ENCODE measurements at regions not wholly inside any gene's neighbourhood (a gene's known extent, or its start where the extent isn't known, plus 50 kb on each side); places are given as distances from the start of the nearest gene placed in this dataset.
"Not testable (repeated sequence)": the region's sequence is repeated elsewhere in the genome, so short reads cannot be mapped to it uniquely, and the experiment has no call there.

GRCh38 chr7:76806010-76806409 is 178.9 kb upstream of the POMZP3 start:
- Histone ChIP-seq H3K27ac (peak overlapping the region; percentile 36), H3K4me1 (peaks cover 19% of the 10 kb centered on the region), H3K4me3 (peak overlapping the region in 1 of 2 donors; percentile 6)
- DNase-seq (ENCODE audit: extremely low spot score in 2 of 2); H3K27me3 ChIP-seq; intact Hi-C loops (cut with DNase I); H3K9me3 ChIP-seq; H3K36me3 ChIP-seq: not testable (repeated sequence)
- peak in 1 of 2 donors; percentile 16 for TF ChIP-seq POLR2AphosphoS5 (IDR thresholded peaks at IDR 0.05; ENCODE audit: insufficient read depth in 1 of 2, low read depth in 1 of 2)

DNA sequence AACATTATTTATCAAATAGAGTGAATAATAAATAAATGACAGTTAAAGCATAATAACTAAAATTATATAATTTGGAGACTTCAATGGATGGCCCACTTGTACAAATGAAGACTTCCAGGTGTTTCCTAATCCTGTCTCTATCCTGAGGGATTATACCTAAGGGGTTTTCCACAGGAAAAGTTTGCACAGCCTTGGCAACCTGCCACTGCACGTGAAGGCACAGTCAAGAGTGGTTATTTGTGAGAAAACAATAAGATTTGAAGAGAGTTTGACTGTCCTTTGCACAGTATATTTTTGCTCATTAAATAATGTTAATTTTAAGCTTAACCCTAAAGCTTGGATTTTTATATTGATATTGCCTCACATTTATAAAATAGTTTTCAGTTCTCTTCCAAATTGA is 178.2 kb upstream of the POMZP3 start:
- H3K4me3 ChIP-seq; H3K36me3 ChIP-seq; DNase-seq (ENCODE audit: extremely low spot score in 2 of 2); intact Hi-C loops (cut with DNase I); H3K9me3 ChIP-seq; H3K27me3 ChIP-seq: not testable (repeated sequence)
- Histone ChIP-seq H3K27ac (peak overlapping the region; percentile 36), H3K4me1 (peaks cover 19% of the 10 kb centered on the region)

GRCh38 chr7:76797639-76798038 is 170.6 kb upstream of the POMZP3 start:
- H3K36me3 ChIP-seq; H3K27me3 ChIP-seq; H3K9me3 ChIP-seq; H3K4me3 ChIP-seq; H3K4me1 ChIP-seq; H3K27ac ChIP-seq; intact Hi-C loops (cut with DNase I); DNase-seq (ENCODE audit: extremely low spot score in 2 of 2): not testable (repeated sequence)

DNA sequence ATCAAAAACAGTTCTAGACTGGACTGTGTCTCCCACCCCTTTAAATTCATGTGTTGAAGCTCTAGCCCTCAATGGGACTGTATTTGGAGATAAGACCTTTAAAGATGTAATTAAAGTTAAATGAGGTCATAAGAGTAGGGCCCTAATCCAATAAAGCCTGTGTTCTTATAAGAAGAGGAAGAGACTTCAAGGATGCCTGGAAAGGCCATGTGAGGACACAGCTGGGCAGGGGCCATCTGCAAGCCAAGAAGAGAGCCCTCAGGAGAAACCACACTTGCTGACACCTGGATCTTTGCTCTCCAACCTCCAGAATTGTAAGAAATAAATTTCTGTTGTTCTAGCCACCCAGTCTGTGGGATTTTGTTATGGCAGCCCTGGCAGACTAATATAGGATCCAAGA is 153.6 kb upstream of the POMZP3 start:
- intact Hi-C loops (cut with DNase I); H3K27me3 ChIP-seq; DNase-seq (ENCODE audit: extremely low spot score in 2 of 2); H3K27ac ChIP-seq; H3K36me3 ChIP-seq; H3K9me3 ChIP-seq; H3K4me1 ChIP-seq; H3K4me3 ChIP-seq: not testable (repeated sequence)

- intact Hi-C loops (cut with DNase I); DNase-seq (ENCODE audit: extremely low spot score in 2 of 2); H3K36me3 ChIP-seq: not testable (repeated sequence)
These were observed 147.2 kb upstream of the POMZP3 start for GRCh38 chr7:76774279-76774678.

DNA sequence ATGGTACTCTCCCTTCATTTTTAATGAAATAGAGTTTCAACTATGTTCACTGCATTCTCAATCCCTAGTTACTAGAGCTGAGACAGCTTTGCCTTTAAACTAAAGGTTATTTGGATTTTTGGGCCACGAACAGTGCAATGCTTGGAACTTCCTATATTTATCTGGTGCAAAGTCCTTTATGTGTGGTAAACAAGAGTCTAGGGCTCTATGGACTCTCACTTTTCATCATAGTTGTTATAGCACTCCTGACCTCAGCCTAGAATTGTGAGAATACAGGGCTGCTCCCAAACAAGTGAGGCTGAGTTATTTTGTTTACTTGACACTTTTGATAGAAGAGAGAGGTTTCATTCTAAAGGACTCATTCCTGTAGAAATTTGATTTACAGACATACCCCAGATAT is 144.9 kb upstream of the POMZP3 start:
- DNase-seq (ENCODE audit: extremely low spot score in 2 of 2); H3K27ac ChIP-seq; H3K4me3 ChIP-seq; H3K36me3 ChIP-seq; H3K9me3 ChIP-seq; H3K4me1 ChIP-seq; intact Hi-C loops (cut with DNase I); H3K27me3 ChIP-seq: not testable (repeated sequence)

More at GRCh38 chr7:76774279-76774678, 147.2 kb upstream of the POMZP3 start:
- not testable (repeated sequence) for H3K4me3 ChIP-seq, H3K27me3 ChIP-seq, H3K4me1 ChIP-seq, H3K27ac ChIP-seq, H3K9me3 ChIP-seq

- not testable (repeated sequence) for DNase-seq (ENCODE audit: extremely low spot score in 2 of 2)
These were observed 136.9 kb upstream of the POMZP3 start for GRCh38 chr7:76763977-76764376.

GRCh38 chr7:76760546-76761220 is 133.6 kb upstream of the POMZP3 start:
- H3K9me3 ChIP-seq; H3K4me3 ChIP-seq; intact Hi-C loops (cut with DNase I); H3K27me3 ChIP-seq; DNase-seq (ENCODE audit: extremely low spot score in 2 of 2); H3K36me3 ChIP-seq; H3K27ac ChIP-seq; H3K4me1 ChIP-seq: not testable (repeated sequence)

More at GRCh38 chr7:76763977-76764376, 136.9 kb upstream of the POMZP3 start:
- H3K4me1 ChIP-seq; H3K27me3 ChIP-seq; H3K27ac ChIP-seq; H3K36me3 ChIP-seq; H3K4me3 ChIP-seq; H3K9me3 ChIP-seq; intact Hi-C loops (cut with DNase I): not testable (repeated sequence)

DNA sequence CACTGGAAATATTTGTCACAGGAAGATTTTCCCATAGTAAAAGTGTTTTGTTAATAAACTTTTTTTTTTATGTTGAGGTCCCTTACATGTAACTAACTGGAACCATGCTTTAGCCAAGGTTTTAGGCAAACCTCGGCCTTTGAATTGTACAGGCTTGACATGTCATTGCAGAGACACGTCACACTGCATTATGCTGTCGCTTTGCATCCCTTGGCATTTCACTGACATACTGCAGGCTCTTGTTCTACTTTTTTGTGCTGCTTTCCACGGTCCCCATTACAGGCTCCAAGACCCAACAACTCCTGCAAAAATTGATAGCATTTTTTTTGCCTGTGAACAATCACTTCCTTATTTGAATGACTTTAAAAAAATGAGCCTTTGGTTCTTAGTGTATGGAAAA is 112.5 kb upstream of the POMZP3 start:
- H3K4me1 ChIP-seq; intact Hi-C loops (cut with DNase I); H3K36me3 ChIP-seq; H3K4me3 ChIP-seq; H3K9me3 ChIP-seq; DNase-seq (ENCODE audit: extremely low spot score in 2 of 2); H3K27me3 ChIP-seq; H3K27ac ChIP-seq: not testable (repeated sequence)

GRCh38 chr7:76736724-76737123 is 109.6 kb upstream of the POMZP3 start:
- H3K9me3 ChIP-seq; H3K4me1 ChIP-seq; H3K4me3 ChIP-seq; H3K27me3 ChIP-seq; DNase-seq (ENCODE audit: extremely low spot score in 2 of 2); intact Hi-C loops (cut with DNase I); H3K36me3 ChIP-seq; H3K27ac ChIP-seq: not testable (repeated sequence)

GRCh38 chr7:76736091-76736490 is 109.0 kb upstream of the POMZP3 start:
- DNase-seq (ENCODE audit: extremely low spot score in 2 of 2); H3K9me3 ChIP-seq; H3K27ac ChIP-seq; H3K36me3 ChIP-seq; H3K4me3 ChIP-seq; H3K27me3 ChIP-seq; H3K4me1 ChIP-seq; intact Hi-C loops (cut with DNase I): not testable (repeated sequence)

GRCh38 chr7:76735668-76736067 is 108.6 kb upstream of the POMZP3 start:
- intact Hi-C loops (cut with DNase I) = not testable (repeated sequence)

GRCh38 chr7:76728571-76728974 is 101.5 kb upstream of the POMZP3 start:
- H3K27ac ChIP-seq; intact Hi-C loops (cut with DNase I): not testable (repeated sequence)

More at GRCh38 chr7:76735668-76736067, 108.6 kb upstream of the POMZP3 start:
- DNase-seq (ENCODE audit: extremely low spot score in 2 of 2); H3K4me3 ChIP-seq; H3K4me1 ChIP-seq; H3K27me3 ChIP-seq; H3K36me3 ChIP-seq; H3K9me3 ChIP-seq; H3K27ac ChIP-seq: not testable (repeated sequence)

GRCh38 chr7:76723928-76724327 is 96.8 kb upstream of the POMZP3 start:
- H3K9me3 ChIP-seq; H3K4me3 ChIP-seq; H3K27me3 ChIP-seq; H3K36me3 ChIP-seq; DNase-seq (ENCODE audit: extremely low spot score in 2 of 2); H3K4me1 ChIP-seq; H3K27ac ChIP-seq; intact Hi-C loops (cut with DNase I): not testable (repeated sequence)

More at GRCh38 chr7:76728571-76728974, 101.5 kb upstream of the POMZP3 start:
- DNase-seq (ENCODE audit: extremely low spot score in 2 of 2); H3K9me3 ChIP-seq; H3K4me1 ChIP-seq; H3K36me3 ChIP-seq; H3K27me3 ChIP-seq: not testable (repeated sequence)
- H3K4me3 ChIP-seq = peak overlapping the region in 1 of 2 donors; percentile 33
